WI38 (cell line): ENCODE measurements at regions not wholly inside any gene's neighbourhood (a gene's known extent, or its start where the extent isn't known, plus 50 kb on each side); places are given as distances from the start of the nearest gene placed in this dataset.
"Not testable (repeated sequence)": the region's sequence is repeated elsewhere in the genome, so short reads cannot be mapped to it uniquely, and the experiment has no call there.

Source experiments
- H3K4me3 ChIP-seq: 2 replicates; pipeline ENCODE4 v1.5.1; 2011; ENCODE audit warnings: low read depth, mild to moderate bottlenecking, control low read depth, low read length
- TF ChIP-seq, protein P1 (sequence below): IDR thresholded peaks from 2 replicates; pipeline ENCODE4 v1.5.1; 2012; ENCODE audit warnings: low read depth, mild to moderate bottlenecking, control low read depth, low read length

DNA sequence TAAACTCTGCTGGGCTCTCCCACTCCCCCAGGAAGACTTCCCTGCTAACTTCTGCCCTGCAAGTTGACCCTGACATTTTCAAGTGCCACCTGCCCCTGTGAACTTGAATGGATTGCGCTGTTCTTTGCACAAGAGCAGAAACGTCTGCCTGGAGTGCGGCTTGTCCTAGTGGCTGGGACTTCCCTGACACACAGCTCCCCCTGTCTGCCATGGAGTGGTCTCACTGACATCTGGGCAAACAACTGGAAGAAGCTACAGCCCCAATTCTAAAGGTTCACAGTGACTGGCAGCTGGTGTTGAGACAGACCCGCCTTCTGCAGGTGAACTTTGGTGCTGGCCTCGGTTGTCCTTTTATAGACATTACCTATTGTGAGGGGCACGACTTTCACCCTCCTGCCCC is 138.7 kb downstream of the KLRB1 start:
- TF ChIP-seq, protein P1, sequence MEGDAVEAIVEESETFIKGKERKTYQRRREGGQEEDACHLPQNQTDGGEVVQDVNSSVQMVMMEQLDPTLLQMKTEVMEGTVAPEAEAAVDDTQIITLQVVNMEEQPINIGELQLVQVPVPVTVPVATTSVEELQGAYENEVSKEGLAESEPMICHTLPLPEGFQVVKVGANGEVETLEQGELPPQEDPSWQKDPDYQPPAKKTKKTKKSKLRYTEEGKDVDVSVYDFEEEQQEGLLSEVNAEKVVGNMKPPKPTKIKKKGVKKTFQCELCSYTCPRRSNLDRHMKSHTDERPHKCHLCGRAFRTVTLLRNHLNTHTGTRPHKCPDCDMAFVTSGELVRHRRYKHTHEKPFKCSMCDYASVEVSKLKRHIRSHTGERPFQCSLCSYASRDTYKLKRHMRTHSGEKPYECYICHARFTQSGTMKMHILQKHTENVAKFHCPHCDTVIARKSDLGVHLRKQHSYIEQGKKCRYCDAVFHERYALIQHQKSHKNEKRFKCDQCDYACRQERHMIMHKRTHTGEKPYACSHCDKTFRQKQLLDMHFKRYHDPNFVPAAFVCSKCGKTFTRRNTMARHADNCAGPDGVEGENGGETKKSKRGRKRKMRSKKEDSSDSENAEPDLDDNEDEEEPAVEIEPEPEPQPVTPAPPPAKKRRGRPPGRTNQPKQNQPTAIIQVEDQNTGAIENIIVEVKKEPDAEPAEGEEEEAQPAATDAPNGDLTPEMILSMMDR = peak; percentile 48; the same call in 1 of the 2 replicates

DNA sequence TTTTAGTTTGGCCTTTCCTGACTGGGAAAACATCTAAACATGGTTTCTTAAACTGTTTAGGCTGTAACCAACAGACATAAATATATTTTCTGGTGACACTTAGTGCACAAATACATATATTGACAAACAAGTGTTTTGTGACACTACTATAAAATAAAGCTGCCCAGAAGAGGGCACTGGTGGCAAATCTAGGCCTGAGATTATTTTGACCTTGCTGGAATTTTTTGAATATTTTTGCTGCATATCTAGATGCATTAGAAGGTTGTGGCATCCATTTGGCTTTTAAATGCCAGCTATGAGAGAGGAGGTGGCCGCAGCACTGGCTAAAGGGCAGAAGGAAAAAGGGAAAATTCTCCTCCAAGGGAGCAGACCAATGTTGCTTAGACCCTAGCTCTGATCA is 139.6 kb downstream of the KLRB1 start:
- not testable (repeated sequence) for H3K4me3 ChIP-seq

More for the DNA sequence above, 138.7 kb downstream of the KLRB1 start:
- not testable (repeated sequence) for H3K4me3 ChIP-seq

DNA sequence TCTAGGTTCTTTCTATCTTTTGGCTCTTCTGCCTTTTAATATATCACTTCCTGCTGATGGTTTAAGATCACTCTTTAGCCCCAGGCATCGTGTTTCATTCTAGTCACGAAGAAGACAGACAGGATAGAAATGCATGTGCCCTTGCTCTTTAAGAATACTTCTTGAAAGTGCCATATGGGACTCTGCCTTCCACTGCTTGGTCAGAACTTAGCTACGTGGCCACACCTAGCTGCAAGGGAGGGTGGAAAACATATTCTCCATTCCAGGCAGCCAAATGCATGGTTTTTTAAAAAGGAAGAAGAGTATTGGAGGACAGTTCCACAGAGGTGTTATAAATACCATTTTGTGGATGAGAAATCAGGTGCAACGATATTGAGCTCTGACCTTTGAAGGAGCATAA is 143.3 kb downstream of the KLRB1 start:
- TF ChIP-seq, protein P1 = no peak

DNA sequence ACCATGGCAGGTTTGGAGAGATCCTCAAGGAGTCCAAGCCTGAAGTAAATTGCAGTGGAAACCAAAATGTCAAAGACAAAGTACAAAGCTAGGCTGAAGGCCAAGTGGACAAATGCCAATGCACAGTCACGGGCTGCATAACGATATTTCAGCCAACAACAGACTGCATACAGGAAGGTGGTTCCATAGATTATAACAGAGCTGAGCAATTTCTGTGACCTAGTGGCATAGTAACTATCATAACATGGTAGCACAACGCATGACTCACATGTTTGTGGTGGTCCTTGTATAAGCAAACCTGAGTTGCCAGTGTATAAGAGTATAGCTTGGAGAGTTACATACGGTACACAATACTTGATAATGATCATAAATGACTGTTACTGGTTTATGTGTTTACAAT is 152.2 kb downstream of the KLRB1 start:
- H3K4me3 ChIP-seq = not testable (repeated sequence)

More for the DNA sequence above, 143.3 kb downstream of the KLRB1 start:
- no peak overlapping the region for H3K4me3 ChIP-seq

DNA sequence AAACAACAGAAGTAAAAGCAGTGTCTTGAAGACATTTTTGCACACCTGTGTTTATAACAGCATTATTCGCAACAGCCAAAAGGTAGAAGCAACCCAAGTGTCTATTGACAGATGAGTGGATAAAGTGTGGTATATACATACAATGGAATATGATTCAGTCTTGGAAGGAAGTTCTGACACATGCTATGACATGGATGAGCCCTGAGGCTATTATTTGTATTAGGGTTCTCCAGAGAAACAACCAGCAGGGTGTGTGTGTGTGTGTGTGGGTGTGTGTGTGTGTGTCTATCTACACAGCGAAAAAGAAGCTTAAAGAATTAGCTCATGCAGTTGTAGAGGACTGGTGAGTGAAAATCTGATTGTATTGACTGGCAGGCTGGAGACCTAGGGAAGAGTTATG is 153.7 kb downstream of the KLRB1 start:
- H3K4me3 ChIP-seq = not testable (repeated sequence)

DNA sequence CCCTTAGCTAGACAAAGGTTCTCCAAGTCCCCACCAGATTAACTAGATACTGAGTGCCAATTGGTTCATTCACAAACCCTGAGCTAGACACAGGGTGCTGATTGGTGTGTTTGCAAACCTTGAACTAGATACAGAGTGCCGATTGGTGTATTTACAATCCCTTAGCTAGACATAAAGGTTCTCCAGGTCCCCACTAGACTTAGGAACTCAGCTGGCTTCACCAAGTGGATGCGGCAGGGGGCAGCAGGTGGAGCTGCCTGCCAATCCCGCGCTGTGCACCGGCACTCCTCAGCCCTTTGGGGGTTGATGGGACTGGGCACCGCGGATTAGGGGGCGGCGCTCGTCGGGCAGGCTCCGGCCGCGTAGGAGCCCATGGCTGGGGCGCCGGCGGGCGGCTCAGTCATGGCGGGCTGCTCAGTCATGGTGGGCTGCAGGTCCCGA is 157.6 kb downstream of the KLRB1 start:
- peak overlapping the region; percentile 27; the same call in 1 of the 2 replicates for H3K4me3 ChIP-seq

DNA sequence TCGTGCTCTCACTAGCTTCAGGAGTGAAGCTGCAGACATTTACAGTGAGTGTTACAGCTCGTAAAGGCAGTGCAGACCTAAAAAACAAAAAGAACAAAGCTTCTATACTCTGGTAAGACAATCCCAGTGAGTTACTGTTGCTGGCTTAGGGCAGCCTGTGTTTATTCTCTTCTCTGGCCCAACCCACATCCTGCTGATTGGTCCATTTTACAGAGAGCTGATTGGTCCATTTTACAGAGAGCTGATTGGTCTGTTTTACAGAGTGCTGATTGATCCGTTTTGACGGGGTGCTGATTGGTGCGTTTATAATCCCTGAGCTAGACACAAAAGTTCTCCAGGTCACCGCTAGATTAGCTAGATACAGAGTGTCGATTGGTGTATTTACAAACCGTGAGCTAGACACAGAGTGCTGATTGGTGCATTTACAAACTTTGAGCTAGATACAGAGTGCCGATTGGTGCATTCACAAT is 158.0 kb downstream of the KLRB1 start:
- not testable (repeated sequence) for H3K4me3 ChIP-seq

DNA sequence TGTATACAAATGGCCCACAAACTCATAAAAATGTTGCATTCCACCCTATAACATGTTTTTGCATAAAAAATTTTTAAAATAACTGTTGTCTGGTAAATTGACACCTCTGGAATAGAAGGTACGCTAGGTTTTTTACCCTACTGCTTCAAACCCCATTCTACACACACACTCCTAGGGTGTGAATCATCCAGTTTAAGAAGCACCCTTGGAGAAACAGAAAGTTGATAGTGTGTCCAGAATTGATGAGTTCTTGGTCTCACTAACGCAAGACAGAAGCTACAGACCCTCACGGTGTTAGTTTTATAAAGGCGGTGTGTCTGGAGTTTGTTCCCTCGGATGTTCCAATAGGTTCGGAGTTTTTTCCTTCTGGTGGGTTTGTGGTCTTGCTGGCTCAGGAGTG is 158.5 kb downstream of the KLRB1 start:
- TF ChIP-seq, protein P1 = no peak
- H3K4me3 ChIP-seq = no peak overlapping the region

DNA sequence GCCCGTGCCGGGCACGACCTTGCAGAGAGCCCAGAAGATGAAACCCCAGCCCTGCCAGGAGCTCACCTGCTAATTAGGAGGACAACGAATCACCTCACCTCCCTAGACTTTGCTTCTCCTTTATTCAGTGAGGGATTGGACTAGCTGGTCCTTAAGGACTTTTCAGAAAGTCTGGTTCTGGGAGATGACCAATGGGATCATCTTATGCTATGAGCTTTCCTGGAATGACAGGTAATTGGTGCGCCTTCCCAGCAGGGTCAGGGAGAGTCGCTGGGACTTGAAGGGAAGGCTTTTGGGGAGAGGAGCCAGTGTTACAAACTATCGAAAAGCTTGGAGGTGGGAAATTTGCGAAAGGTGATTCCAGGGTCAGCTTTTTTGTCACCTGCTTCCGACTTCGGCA is 159.1 kb downstream of the KLRB1 start:
- peak overlapping the region; percentile 62 for H3K4me3 ChIP-seq

DNA sequence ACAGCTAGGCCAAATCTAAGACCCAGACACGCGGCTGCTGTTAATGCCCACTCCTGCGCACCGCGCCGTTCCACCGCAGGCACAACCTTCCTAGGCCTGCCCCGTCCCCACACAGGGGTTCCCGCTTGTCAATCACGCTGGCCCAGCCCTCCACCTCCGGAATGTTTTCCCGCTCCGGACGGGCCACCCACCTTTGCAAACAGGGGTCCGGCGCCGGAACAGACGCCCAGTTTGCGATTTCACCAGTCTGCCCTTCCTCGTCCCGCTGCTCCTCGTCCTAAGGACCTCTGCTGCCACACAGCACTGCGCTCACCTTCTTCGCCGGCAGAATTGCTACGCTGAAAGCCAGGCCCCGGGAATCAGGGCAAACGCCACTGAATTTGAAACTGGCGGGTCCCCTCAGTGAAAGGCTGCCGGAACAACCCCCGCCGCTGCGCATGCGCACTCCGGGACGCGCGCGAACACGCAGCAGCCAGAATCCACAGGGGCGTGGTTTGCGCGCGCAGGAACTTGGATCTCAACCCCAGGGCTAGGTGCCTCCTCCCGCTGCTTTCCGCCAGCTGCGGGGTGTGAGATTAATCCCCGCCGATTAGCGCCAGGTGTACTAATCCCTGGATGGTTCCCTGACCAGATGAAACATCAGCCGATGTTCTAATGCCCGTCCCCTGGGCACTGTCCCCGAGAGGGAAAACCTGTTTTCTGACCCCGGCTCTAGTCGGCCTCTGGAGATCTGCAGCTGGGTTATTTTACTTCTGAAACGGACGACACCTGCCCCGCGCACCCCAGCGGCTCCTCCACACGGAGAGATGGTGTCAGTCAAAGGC is 159.7 kb downstream of the KLRB1 start:
- peak overlapping the region; percentile 62 for H3K4me3 ChIP-seq

DNA sequence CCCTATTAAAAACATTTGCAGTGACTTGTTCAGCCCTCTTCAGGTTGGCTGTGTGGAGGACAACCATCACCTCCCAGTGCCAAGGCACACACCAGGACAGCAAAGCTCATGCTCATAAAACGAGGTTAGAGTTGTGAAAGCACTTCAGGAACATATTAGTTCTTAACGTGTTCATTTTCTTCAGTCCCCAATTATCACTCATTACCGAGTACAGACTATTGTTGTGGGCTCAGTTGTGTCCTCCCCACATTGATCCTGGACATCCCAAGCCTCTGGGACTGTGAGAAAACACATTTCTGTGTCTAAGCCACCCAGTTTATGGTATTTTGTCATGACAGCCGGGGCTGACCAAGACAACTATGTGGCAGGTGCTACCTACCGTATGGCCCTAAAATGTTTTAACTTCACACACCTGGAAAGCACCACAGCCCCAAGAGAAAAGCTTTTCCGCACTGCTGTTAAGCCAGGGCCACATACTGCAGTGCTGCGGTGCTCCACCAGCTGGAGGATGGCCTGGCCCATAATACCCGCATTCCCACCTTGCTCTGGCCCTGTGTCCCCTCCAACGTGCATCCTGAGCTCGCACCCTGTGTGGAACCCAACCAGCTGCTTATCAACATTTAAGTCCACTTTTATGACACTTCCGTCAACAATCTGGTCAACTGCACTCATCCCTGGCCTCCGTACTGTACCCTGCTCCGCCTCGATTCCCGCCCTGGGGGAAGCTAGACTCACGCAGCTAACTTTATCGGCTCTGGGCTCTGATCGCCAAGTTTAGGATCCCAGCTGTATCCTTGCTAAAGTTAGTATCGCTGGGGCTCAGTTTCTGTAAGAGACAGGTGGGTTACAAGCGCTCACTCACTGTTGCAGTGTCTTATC is 160.6 kb downstream of the KLRB1 start:
- peak overlapping the region; percentile 62 for H3K4me3 ChIP-seq

DNA sequence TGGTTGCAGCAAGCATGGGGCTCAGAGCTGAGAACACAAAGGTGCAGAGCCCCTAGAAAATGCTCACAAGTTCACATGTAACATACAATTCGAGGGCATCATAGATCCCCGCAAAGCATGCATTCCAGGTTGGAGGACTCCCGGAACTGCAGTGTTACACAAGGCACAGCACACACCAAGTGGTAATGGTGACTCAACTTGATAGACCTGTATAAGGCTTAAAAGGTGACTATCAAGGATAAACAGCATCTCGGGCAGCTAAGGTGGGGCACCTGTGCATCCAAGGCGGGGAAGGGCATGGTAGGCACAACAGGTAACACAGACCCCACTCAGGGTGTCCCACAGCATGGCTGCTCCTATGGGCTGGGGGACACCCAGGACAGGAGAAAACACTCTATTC is 167.3 kb downstream of the KLRB1 start:
- not testable (repeated sequence) for H3K4me3 ChIP-seq

DNA sequence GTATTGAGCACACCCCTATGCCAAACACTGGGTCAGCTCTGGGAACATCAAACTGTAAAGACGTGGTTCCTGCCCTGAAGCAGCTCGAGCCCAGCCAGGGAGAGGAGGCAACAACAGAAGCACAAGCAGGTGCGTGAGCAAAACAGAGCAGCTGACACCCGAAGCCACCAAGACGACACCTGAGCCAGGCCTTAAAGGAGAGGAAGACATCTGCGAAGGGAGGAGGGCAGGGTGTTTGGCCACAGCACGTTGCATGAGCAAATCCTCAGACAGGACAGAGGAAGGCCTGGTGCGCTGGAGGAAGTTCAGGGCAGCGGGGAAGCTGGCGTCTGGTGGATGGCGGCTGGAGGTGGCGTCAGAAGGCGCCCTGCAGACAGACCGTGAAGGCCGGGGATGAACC is 172.0 kb downstream of the KLRB1 start:
- H3K4me3 ChIP-seq = not testable (repeated sequence)

DNA sequence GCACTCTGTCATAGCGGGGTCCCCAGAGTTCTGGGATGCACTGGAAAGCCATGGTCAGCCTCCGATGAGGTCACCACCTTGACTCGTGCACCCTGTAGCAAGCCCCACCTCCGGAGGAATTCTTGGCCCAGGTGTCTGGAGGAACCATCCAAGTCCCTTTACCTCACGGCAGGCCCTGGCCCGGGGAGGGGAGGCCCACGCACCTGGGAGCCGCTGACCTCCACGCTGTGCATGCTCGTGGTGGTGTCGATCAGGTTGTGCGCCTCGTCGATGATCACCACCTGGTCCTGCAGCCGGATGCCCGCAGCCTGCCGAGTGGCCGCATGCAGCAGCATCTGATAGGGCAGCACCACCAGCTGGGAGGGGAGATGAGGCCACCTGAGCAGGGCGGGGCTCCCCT is 177.3 kb downstream of the KLRB1 start:
- H3K4me3 ChIP-seq = not testable (repeated sequence)

DNA sequence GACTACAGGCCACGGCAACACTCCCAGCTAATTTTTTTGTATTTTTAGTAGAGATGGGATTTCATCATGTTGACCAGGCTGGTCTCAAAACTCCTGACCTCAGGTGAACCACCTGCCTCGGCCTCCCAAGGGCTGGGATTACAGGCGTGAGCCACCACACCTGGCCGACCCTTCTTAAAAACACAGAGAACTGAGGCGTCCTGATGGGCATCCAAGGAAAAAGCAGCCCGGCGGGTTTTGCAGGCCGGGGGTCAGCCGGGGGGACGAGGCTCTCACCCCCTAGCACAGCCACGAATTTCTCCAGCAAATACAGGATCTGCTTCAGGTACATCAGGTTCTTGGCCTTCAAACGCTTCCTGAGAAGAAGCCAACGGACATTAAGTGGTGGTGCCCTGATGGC is 178.9 kb downstream of the KLRB1 start:
- H3K4me3 ChIP-seq = not testable (repeated sequence)

DNA sequence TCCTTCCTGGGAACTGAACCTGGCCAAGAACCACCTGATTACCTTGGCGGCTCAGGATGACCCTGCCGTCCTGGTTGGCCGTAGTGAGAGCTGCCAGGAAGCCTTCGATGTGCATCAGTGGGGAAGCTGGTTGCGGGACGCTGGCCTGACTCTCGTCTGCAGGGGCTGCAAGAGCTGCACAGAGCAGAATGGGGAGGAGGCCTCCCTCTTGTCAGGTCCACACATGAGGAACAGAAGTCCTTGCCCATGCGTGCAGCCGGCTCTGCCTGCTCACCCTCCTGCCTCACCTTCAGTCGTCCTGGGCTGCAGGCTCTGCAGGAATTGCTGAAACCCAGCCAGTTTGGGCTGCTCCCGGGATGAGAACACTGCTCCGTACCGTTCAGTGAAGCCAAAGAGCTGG is 182.3 kb downstream of the KLRB1 start:
- not testable (repeated sequence) for H3K4me3 ChIP-seq

DNA sequence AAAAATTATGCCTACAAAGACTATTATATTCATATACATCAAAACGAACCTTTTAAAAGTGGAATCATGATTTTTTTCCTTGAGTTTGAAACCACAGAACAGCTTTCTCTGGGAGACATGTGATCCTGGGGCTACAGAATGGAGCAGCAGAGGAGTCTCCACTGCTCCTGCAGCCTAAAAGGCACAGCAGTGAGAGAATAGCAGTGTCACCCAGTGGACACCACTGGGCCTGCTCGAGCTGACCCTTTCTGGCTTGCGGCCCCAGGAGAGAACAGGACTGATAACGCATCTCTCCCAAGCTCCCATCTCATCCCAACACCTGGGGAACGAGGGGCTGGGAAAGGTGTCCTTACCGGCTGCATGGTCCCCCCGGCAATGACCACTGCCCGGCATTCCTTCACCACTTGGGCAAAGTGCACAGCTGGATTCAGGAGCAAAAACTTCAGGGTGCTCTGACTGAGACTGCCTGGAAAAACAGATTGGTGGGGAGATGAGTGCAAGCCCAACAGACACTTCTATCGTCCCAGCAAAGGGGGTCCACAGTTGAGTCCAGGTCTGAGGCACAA is 183.5 kb downstream of the KLRB1 start:
- H3K4me3 ChIP-seq = not testable (repeated sequence)
